ENCODE measurements at regions not wholly inside any gene's neighbourhood (a gene's known extent, or its start where the extent isn't known, plus 50 kb on each side); places are given as distances from the start of the nearest gene placed in this dataset.
A peak's percentile ranks its signal among the peaks of the same experiment; 100 is the strongest.
"Not testable (repeated sequence)": the region's sequence is repeated elsewhere in the genome, so short reads cannot be mapped to it uniquely, and the experiment has no call there.

GRCh38 chr4:17232566-17233253 lies 279.2 kb downstream of the QDPR start:
- DNase-seq = peak; percentile 76
- no peaks in the 10 kb centered on the region for H3K27me3 ChIP-seq
- no peaks in the 10 kb centered on the region for H3K36me3 ChIP-seq
- H3K9me3 ChIP-seq = no peaks in the 10 kb centered on the region; the same call in 1 of the 2 replicates
- no peak overlapping the region for H3K4me3 ChIP-seq

GRCh38 chr4:17231880-17232475 lies 279.9 kb downstream of the QDPR start:
- peak; percentile 3 for DNase-seq
- not testable (repeated sequence) for H3K4me3 ChIP-seq, H3K36me3 ChIP-seq, H3K9me3 ChIP-seq, H3K27me3 ChIP-seq

- no peak for DNase-seq
Observed at GRCh38 chr4:17230727-17231126, 281.2 kb downstream of the QDPR start.

GRCh38 chr4:17220816-17221215 lies 291.1 kb downstream of the QDPR start:
- DNase-seq = no peak
- no peak overlapping the region for H3K4me3 ChIP-seq
- no peaks in the 10 kb centered on the region for H3K36me3 ChIP-seq
- H3K9me3 ChIP-seq = no peaks in the 10 kb centered on the region
- no peaks in the 10 kb centered on the region for H3K27me3 ChIP-seq

More at GRCh38 chr4:17230727-17231126, 281.2 kb downstream of the QDPR start:
- no peaks in the 10 kb centered on the region for H3K36me3 ChIP-seq
- H3K9me3 ChIP-seq = no peaks in the 10 kb centered on the region; the same call in 1 of the 2 replicates
- H3K27me3 ChIP-seq = no peaks in the 10 kb centered on the region
- H3K4me3 ChIP-seq = no peak overlapping the region

GRCh38 chr4:17218786-17219185 lies 293.1 kb downstream of the QDPR start:
- no peak overlapping the region for H3K4me3 ChIP-seq
- peaks cover 3% of the 10 kb centered on the region; the same call in 1 of the 2 replicates for H3K9me3 ChIP-seq
- DNase-seq = no peak
- H3K27me3 ChIP-seq = no peaks in the 10 kb centered on the region
- H3K36me3 ChIP-seq = no peaks in the 10 kb centered on the region

- Histone ChIP-seq H3K4me3 (no peak overlapping the region), H3K36me3 (no peaks in the 10 kb centered on the region)
- no peak for DNase-seq
Observed at GRCh38 chr4:17206829-17207801, 304.8 kb downstream of the QDPR start.

GRCh38 chr4:17204908-17205307 lies 306.5 kb upstream of the LDB2 start:
- H3K4me3 ChIP-seq = no peak overlapping the region
- H3K36me3 ChIP-seq = no peaks in the 10 kb centered on the region
- no peak for DNase-seq
- H3K9me3 ChIP-seq = no peaks in the 10 kb centered on the region
- H3K27me3 ChIP-seq = no peaks in the 10 kb centered on the region

More at GRCh38 chr4:17206829-17207801, 304.8 kb downstream of the QDPR start:
- Histone ChIP-seq H3K9me3 (no peaks in the 10 kb centered on the region), H3K27me3 (no peaks in the 10 kb centered on the region)

GRCh38 chr4:17203797-17204196 lies 305.4 kb upstream of the LDB2 start:
- Histone ChIP-seq H3K4me3 (no peak overlapping the region), H3K27me3 (no peaks in the 10 kb centered on the region), H3K36me3 (no peaks in the 10 kb centered on the region), H3K9me3 (no peaks in the 10 kb centered on the region)
- no peak for DNase-seq

GRCh38 chr4:17197070-17197469 lies 298.6 kb upstream of the LDB2 start:
- H3K4me3 ChIP-seq = no peak overlapping the region
- H3K9me3 ChIP-seq = peaks cover 2% of the 10 kb centered on the region; the same call in 1 of the 2 replicates
- H3K36me3 ChIP-seq = no peaks in the 10 kb centered on the region
- peak; percentile 39 for DNase-seq
- H3K27me3 ChIP-seq = no peaks in the 10 kb centered on the region

- H3K27me3 ChIP-seq = no peaks in the 10 kb centered on the region
- no peak for DNase-seq
- no peaks in the 10 kb centered on the region for H3K36me3 ChIP-seq
- no peak overlapping the region for H3K4me3 ChIP-seq
- peaks cover 2% of the 10 kb centered on the region; the same call in 1 of the 2 replicates for H3K9me3 ChIP-seq
Observed at GRCh38 chr4:17195461-17196275, 297.2 kb upstream of the LDB2 start.

- no peak overlapping the region for H3K4me3 ChIP-seq
- DNase-seq = peak; percentile 3
- no peaks in the 10 kb centered on the region for H3K36me3 ChIP-seq
- no peaks in the 10 kb centered on the region for H3K27me3 ChIP-seq
- H3K9me3 ChIP-seq = peaks cover 2% of the 10 kb centered on the region; the same call in 1 of the 2 replicates
Observed at GRCh38 chr4:17194586-17194985, 296.1 kb upstream of the LDB2 start.

GRCh38 chr4:17189759-17190158 lies 291.3 kb upstream of the LDB2 start:
- Histone ChIP-seq H3K27me3 (no peaks in the 10 kb centered on the region), H3K4me3 (no peak overlapping the region), H3K36me3 (no peaks in the 10 kb centered on the region), H3K9me3 (peaks cover 2% of the 10 kb centered on the region; the same call in 1 of the 2 replicates)
- no peak for DNase-seq

- H3K9me3 ChIP-seq = peaks cover 2% of the 10 kb centered on the region; the same call in 1 of the 2 replicates
- no peak overlapping the region for H3K4me3 ChIP-seq
- no peaks in the 10 kb centered on the region for H3K36me3 ChIP-seq
- H3K27me3 ChIP-seq = no peaks in the 10 kb centered on the region
- peak; percentile 7 for DNase-seq
Observed at GRCh38 chr4:17189401-17189720, 290.9 kb upstream of the LDB2 start.

GRCh38 chr4:17188547-17189400 lies 290.3 kb upstream of the LDB2 start:
- no peak overlapping the region for H3K4me3 ChIP-seq
- no peak for DNase-seq
- H3K36me3 ChIP-seq = no peaks in the 10 kb centered on the region
- no peaks in the 10 kb centered on the region for H3K27me3 ChIP-seq
- H3K9me3 ChIP-seq = peaks cover 2% of the 10 kb centered on the region; the same call in 1 of the 2 replicates

- Histone ChIP-seq H3K27me3 (no peaks in the 10 kb centered on the region), H3K36me3 (no peaks in the 10 kb centered on the region), H3K4me3 (no peak overlapping the region), H3K9me3 (peaks cover under 1% of the 10 kb centered on the region; the same call in 1 of the 2 replicates)
- DNase-seq = no peak
Observed at GRCh38 chr4:17188125-17188524, 289.7 kb upstream of the LDB2 start.
